GM23338 (cell line): ENCODE measurements at regions not wholly inside any gene's neighbourhood (a gene's known extent, or its start where the extent isn't known, plus 50 kb on each side); places are given as distances from the start of the nearest gene placed in this dataset.

Experiments
- ATAC-seq: fragments of 200-7000 bp; cut with Tn5 transposase; 3 replicates; pipeline ENCODE4 v1.9.1; 2020
- DNase-seq: peaks from one replicate; pipeline ENCODE4 v3.0.0-alpha.2; 2015; ENCODE audit warnings: low spot score
- H2AFZ ChIP-seq: fragments of 200-600 bp; sonication (generic); 2 replicates; pipeline ENCODE4 v1.8.0; 2016; ENCODE audit warnings: antibody characterized with exemption, mild to moderate bottlenecking, moderate library complexity
- H3F3A ChIP-seq: fragments of 200-600 bp; sonication (generic); replicated peaks from 2 replicates; pipeline ENCODE4 v1.8.0; 2017; ENCODE audit warnings: antibody characterized with exemption, mixed run types, low read depth
- H3K27ac ChIP-seq: fragments of 200-600 bp; sonication (generic); 2 replicates; pipeline ENCODE4 v1.6.1; 2016; ENCODE audit warnings: low read depth
- H3K27me3 ChIP-seq: fragments of 200-600 bp; sonication (generic); 2 replicates; pipeline ENCODE4 v1.8.0; 2016; ENCODE audit warnings: mild to moderate bottlenecking, mixed run types, moderate library complexity; ENCODE audit not compliant: insufficient read depth
- H3K36me3 ChIP-seq: fragments of 200-600 bp; sonication (generic); 2 replicates; pipeline ENCODE4 v1.8.0; 2016; ENCODE audit warnings: mild to moderate bottlenecking; ENCODE audit not compliant: insufficient read depth
- H3K4me1 ChIP-seq: fragments of 200-600 bp; sonication (generic); 2 replicates; pipeline ENCODE4 v1.8.0; 2016; ENCODE audit warnings: mild to moderate bottlenecking, moderate library complexity; ENCODE audit not compliant: insufficient read depth
- H3K4me2 ChIP-seq: fragments of 200-600 bp; sonication (generic); 2 replicates; pipeline ENCODE4 v1.7.1; 2017; ENCODE audit warnings: mixed run types
- H3K4me3 ChIP-seq: fragments of 200-600 bp; sonication (generic); 2 replicates; pipeline ENCODE4 v1.6.1; 2016; ENCODE audit warnings: mixed run types
- H3K79me2 ChIP-seq: fragments of 200-600 bp; sonication (generic); replicated peaks from 2 replicates; pipeline ENCODE4 v1.8.0; 2017; ENCODE audit warnings: mild to moderate bottlenecking; ENCODE audit not compliant: insufficient read depth
- H3K9me2 ChIP-seq: fragments of 200-600 bp; sonication (generic); 2 replicates; pipeline ENCODE4 v1.8.0; 2017; ENCODE audit not compliant: insufficient read depth
- H4K20me1 ChIP-seq: fragments of 200-600 bp; sonication (generic); replicated peaks from 2 replicates; pipeline ENCODE4 v1.8.0; 2017; ENCODE audit warnings: mild to moderate bottlenecking; ENCODE audit not compliant: insufficient read depth
- H3K27ac Mint-ChIP-seq: 2 replicates; pipeline ENCODE4 v1.8.0; 2020; ENCODE audit warnings: inconsistent platforms, mild to moderate bottlenecking, moderate library complexity, mixed read lengths
- H3K27me3 Mint-ChIP-seq: 3 replicates; pipeline ENCODE4 v1.8.0; 2022; ENCODE audit warnings: low read depth, mild to moderate bottlenecking, moderate library complexity, mixed read lengths, inconsistent platforms; ENCODE audit not compliant: insufficient read depth, poor library complexity
- H3K36me3 Mint-ChIP-seq: 3 replicates; pipeline ENCODE4 v1.8.0; 2021; ENCODE audit warnings: low read depth, mild to moderate bottlenecking, inconsistent platforms, moderate library complexity, mixed read lengths
- H3K4me1 Mint-ChIP-seq: 3 replicates; pipeline ENCODE4 v1.8.0; 2020; ENCODE audit warnings: mild to moderate bottlenecking, inconsistent platforms, mixed read lengths
- H3K4me3 Mint-ChIP-seq: 3 replicates; pipeline ENCODE4 v1.8.0; 2021; ENCODE audit warnings: moderate library complexity, mild to moderate bottlenecking, inconsistent platforms, mixed read lengths
- H3K9me3 Mint-ChIP-seq: 3 replicates; pipeline ENCODE4 v1.8.0; 2020; ENCODE audit warnings: moderate library complexity, mild to moderate bottlenecking, inconsistent platforms, mixed read lengths
- CREB1 ChIP-seq: fragments of 250-450 bp; sonication (Bioruptor Pico); IDR thresholded peaks from 2 replicates; pipeline ENCODE4 v1.5.0; 2020; ENCODE audit warnings: low read depth, mild to moderate bottlenecking, moderate library complexity
- EZH2phosphoT487 ChIP-seq: fragments of 200-600 bp; sonication (generic); IDR thresholded peaks from one replicate; pipeline ENCODE4 v1.8.1; 2018; ENCODE audit warnings: antibody characterized with exemption; ENCODE audit not compliant: unreplicated experiment
- JUNB ChIP-seq: IDR thresholded peaks from one replicate; pipeline ENCODE4 v1.6.1; 2016; ENCODE audit warnings: antibody characterized with exemption; ENCODE audit not compliant: unreplicated experiment
- NANOG ChIP-seq: IDR thresholded peaks from 2 replicates; pipeline ENCODE4 v1.6.1; 2016; ENCODE audit warnings: antibody characterized with exemption, borderline replicate concordance
- POLR2AphosphoS5 ChIP-seq: IDR thresholded peaks from 2 replicates; pipeline ENCODE4 v1.6.1; 2016; ENCODE audit warnings: antibody characterized with exemption, low read depth
- ZNF114 ChIP-seq: fragments of 250-450 bp; sonication (Bioruptor Pico); IDR thresholded peaks from 2 replicates; pipeline ENCODE4 v1.5.0; 2020; ENCODE audit warnings: mild to moderate bottlenecking, moderate library complexity
- ZNF331 ChIP-seq: fragments of 250-450 bp; sonication (Bioruptor Pico); IDR thresholded peaks from 2 replicates; pipeline ENCODE4 v1.5.0; 2020; ENCODE audit warnings: low read depth, mild to moderate bottlenecking, moderate library complexity
- TF ChIP-seq, protein P1 (sequence below): fragments of 250-450 bp; sonication (Bioruptor Pico); IDR thresholded peaks from 2 replicates; pipeline ENCODE4 v1.5.0; 2020; ENCODE audit warnings: mild to moderate bottlenecking, moderate library complexity
- TF ChIP-seq, protein P2 (sequence below), 2 experiments: fragments of 200-600 bp in 1 of 2; sonication (generic) in 1 of 2; conservative IDR thresholded peaks; 2 replicates each; pipeline versions ENCODE4 v1.5.1 to v1.6.1; 2016 to 2017; ENCODE audit warnings: antibody characterized with exemption in 2 of 2, low read depth in 2 of 2, mild to moderate bottlenecking in 2 of 2, moderate library complexity in 1 of 2
- TF ChIP-seq, protein P3 (sequence below): IDR thresholded peaks from 2 replicates; pipeline ENCODE4 v1.6.1; 2016; ENCODE audit warnings: antibody characterized with exemption

DNA sequence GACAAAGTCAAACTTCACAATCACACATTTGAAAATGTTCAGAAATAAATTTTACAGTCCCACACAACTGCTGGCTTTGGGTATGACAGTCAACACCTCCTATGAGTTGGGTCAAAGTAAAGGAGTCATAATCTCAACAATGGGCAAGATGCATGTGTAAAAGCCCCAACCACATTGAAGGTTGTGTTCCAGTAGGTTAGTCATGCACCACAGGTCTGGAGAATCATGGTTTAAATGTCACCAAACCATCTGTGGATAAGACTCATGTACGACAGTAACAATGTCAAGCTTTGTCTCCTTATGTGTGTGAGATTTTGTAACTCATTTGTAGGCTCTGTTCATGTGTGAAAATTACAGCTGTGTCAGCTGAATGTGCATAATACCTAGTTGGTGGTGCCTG lies 1065.7 kb upstream of the AMELY start (continued):
- TF ChIP-seq, protein P1, sequence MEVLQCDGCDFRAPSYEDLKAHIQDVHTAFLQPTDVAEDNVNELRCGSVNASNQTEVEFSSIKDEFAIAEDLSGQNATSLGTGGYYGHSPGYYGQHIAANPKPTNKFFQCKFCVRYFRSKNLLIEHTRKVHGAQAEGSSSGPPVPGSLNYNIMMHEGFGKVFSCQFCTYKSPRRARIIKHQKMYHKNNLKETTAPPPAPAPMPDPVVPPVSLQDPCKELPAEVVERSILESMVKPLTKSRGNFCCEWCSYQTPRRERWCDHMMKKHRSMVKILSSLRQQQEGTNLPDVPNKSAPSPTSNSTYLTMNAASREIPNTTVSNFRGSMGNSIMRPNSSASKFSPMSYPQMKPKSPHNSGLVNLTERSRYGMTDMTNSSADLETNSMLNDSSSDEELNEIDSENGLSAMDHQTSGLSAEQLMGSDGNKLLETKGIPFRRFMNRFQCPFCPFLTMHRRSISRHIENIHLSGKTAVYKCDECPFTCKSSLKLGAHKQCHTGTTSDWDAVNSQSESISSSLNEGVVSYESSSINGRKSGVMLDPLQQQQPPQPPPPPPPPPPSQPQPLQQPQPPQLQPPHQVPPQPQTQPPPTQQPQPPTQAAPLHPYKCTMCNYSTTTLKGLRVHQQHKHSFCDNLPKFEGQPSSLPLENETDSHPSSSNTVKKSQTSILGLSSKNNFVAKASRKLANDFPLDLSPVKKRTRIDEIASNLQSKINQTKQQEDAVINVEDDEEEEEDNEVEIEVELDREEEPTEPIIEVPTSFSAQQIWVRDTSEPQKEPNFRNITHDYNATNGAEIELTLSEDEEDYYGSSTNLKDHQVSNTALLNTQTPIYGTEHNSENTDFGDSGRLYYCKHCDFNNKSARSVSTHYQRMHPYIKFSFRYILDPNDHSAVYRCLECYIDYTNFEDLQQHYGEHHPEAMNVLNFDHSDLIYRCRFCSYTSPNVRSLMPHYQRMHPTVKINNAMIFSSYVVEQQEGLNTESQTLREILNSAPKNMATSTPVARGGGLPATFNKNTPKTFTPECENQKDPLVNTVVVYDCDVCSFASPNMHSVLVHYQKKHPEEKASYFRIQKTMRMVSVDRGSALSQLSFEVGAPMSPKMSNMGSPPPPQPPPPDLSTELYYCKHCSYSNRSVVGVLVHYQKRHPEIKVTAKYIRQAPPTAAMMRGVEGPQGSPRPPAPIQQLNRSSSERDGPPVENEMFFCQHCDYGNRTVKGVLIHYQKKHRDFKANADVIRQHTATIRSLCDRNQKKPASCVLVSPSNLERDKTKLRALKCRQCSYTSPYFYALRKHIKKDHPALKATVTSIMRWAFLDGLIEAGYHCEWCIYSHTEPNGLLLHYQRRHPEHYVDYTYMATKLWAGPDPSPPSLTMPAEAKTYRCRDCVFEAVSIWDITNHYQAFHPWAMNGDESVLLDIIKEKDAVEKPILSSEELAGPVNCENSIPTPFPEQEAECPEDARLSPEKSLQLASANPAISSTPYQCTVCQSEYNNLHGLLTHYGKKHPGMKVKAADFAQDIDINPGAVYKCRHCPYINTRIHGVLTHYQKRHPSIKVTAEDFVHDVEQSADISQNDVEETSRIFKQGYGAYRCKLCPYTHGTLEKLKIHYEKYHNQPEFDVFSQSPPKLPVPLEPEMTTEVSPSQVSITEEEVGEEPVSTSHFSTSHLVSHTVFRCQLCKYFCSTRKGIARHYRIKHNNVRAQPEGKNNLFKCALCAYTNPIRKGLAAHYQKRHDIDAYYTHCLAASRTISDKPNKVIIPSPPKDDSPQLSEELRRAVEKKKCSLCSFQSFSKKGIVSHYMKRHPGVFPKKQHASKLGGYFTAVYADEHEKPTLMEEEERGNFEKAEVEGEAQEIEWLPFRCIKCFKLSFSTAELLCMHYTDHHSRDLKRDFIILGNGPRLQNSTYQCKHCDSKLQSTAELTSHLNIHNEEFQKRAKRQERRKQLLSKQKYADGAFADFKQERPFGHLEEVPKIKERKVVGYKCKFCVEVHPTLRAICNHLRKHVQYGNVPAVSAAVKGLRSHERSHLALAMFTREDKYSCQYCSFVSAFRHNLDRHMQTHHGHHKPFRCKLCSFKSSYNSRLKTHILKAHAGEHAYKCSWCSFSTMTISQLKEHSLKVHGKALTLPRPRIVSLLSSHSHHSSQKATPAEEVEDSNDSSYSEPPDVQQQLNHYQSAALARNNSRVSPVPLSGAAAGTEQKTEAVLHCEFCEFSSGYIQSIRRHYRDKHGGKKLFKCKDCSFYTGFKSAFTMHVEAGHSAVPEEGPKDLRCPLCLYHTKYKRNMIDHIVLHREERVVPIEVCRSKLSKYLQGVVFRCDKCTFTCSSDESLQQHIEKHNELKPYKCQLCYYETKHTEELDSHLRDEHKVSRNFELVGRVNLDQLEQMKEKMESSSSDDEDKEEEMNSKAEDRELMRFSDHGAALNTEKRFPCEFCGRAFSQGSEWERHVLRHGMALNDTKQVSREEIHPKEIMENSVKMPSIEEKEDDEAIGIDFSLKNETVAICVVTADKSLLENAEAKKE (CRISPR knock-in tag): no peak
- TF ChIP-seq NANOG (no peak), CREB1 (CRISPR knock-in tag) (no peak)

DNA sequence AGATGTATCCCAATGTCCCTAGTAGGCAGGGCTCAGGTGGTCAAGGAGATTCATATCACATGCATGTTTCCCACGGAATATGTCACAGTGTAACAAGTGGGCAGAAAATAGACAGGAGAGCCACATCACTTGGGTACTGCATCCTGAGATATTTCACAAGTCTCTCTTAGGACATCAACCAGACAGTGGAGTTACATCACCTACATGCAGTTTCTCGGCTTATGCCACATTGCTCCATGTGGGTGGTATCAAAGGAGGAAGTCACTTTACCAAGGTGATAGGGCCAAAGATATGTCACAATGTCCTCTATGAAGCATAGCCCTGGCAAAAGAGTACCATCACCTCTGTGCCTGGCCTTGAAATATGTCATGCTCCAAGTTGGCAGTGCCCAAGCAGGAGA lies 1056.7 kb upstream of the AMELY start:
- Histone ChIP-seq H3K9me2 (no peaks in the 10 kb centered on the region), H3K4me2 (no peak overlapping the region), H3K27ac (no peak overlapping the region), H2AFZ (no peak overlapping the region), H3K36me3 (no peaks in the 10 kb centered on the region), H4K20me1 (no peaks in the 10 kb centered on the region), H3K4me1 (no peaks in the 10 kb centered on the region), H3F3A (no peaks in the 10 kb centered on the region), H3K27me3 (no peaks in the 10 kb centered on the region), H3K79me2 (no peaks in the 10 kb centered on the region), H3K4me3 (no peak overlapping the region)
- H3K36me3 Mint-ChIP-seq: no peaks in the 10 kb centered on the region
- H3K27ac Mint-ChIP-seq: no peak overlapping the region
- ATAC-seq (no peak), DNase-seq (no peak)
- H3K9me3 Mint-ChIP-seq: no peaks in the 10 kb centered on the region
- TF ChIP-seq NANOG (no peak), POLR2AphosphoS5 (no peak), ZNF114 (CRISPR knock-in tag) (no peak), EZH2phosphoT487 (no peak), ZNF331 (CRISPR knock-in tag) (no peak), JUNB (no peak)
- TF ChIP-seq, protein P2, sequence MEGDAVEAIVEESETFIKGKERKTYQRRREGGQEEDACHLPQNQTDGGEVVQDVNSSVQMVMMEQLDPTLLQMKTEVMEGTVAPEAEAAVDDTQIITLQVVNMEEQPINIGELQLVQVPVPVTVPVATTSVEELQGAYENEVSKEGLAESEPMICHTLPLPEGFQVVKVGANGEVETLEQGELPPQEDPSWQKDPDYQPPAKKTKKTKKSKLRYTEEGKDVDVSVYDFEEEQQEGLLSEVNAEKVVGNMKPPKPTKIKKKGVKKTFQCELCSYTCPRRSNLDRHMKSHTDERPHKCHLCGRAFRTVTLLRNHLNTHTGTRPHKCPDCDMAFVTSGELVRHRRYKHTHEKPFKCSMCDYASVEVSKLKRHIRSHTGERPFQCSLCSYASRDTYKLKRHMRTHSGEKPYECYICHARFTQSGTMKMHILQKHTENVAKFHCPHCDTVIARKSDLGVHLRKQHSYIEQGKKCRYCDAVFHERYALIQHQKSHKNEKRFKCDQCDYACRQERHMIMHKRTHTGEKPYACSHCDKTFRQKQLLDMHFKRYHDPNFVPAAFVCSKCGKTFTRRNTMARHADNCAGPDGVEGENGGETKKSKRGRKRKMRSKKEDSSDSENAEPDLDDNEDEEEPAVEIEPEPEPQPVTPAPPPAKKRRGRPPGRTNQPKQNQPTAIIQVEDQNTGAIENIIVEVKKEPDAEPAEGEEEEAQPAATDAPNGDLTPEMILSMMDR (conservative IDR thresholded peaks at IDR 0.05; ENCODE audit: low read depth in 2 of 2): no peak
- TF ChIP-seq, protein P3, sequence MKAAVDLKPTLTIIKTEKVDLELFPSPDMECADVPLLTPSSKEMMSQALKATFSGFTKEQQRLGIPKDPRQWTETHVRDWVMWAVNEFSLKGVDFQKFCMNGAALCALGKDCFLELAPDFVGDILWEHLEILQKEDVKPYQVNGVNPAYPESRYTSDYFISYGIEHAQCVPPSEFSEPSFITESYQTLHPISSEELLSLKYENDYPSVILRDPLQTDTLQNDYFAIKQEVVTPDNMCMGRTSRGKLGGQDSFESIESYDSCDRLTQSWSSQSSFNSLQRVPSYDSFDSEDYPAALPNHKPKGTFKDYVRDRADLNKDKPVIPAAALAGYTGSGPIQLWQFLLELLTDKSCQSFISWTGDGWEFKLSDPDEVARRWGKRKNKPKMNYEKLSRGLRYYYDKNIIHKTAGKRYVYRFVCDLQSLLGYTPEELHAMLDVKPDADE: no peak
- no peak overlapping the region for H3K4me3 Mint-ChIP-seq
- H3K4me1 Mint-ChIP-seq: no peaks in the 10 kb centered on the region
- H3K27me3 Mint-ChIP-seq: no peaks in the 10 kb centered on the region
